GM21423 (cell line): ENCODE measurements at regions not wholly inside any gene's neighbourhood (a gene's known extent, or its start where the extent isn't known, plus 50 kb on each side); places are given as distances from the start of the nearest gene placed in this dataset.

Experiments used
- ATAC-seq: cut with Tn5 transposase; IDR thresholded peaks from one replicate; pipeline ENCODE4 v1.9.1; 2021; ENCODE audit warnings: mild to moderate bottlenecking, moderate library complexity; ENCODE audit not compliant: unreplicated experiment

DNA sequence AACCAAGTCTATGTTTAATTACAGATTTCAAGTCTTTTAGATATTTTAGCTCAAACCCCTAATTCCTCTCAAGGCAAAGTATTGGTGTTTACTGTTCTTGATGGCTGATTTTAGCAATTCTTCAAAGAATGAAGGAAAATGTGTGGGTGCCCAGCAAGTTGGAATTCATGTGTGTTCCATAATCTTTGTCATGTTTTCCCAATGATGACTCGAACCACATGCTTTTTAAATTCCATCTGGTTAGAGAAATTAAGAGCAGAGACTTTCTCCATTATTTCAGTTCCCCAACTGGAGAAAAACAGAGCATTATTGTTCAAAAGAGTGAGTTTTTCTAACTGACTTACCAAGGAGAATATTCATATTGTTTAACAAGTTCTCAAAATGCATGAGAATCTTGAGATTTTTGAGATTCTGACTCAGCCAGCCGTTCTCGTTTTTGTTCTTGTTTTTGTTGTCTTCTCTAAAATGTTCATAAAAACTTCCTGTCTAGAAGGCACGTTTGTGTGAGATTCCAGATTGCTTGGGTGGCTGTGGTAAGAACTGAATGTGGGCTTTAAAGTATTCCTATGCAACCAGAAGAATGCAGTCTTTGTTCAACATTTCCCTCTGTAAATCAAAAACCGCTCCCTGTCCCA is 404.7 kb downstream of the IRS2 start:
- ATAC-seq = no peak

DNA sequence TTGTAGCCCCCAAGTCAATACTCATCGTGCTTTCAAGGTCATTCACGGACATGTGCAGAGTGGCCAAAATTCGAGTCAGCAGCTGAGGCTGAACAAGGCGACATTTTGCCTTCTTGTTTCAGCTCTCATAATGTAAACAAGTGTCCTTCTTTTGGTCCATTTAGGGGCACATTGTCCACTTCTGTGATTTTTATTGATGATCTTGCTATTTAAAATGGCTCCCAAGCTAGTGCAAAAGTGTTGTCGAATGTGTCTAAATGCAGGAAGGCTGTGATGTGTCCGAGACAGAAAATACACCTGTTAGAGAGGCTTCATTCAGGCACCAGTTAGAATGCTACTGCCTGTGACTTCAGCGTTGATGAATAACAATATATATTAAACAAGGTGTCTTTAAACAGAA is 405.9 kb downstream of the IRS2 start:
- ATAC-seq = no peak

DNA sequence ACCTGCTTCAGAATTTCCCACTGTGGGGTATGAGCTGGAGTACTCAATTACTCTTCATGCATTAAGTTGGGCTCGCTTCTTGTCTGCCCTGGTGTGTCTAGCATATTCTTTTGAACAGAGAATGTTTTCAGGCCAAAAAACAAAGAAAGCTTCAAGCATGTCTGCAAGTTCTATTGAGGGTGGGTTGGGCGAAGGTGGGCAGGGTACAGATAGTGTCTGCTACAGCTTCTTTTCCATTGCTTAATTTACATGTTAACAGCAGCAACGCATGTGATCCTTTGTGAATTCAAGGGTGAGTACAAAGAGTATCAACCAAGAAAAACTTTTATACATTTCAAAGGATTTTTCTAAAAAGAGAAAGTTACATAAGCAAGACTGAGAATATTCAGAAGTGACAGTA is 406.5 kb downstream of the IRS2 start:
- ATAC-seq = no peak

DNA sequence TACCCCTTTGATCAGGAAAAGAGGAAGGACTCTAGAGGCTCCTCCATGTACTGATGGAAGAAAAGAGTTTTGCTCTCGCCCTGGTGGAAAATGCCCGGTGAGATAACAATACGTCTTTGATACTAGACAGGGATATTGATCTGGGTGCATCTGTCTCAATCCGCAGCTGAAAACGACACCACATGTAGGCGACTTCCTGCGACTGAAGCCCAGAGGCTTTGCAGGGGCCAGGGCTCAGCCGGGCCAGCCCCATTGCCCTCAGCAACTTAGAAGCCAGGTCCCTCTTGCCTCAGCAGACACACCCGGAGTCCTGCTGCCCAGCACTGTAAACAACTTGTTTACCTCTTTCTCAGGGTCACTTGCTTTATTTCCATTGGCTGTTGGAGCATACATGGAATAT is 409.4 kb downstream of the IRS2 start:
- no peak for ATAC-seq

DNA sequence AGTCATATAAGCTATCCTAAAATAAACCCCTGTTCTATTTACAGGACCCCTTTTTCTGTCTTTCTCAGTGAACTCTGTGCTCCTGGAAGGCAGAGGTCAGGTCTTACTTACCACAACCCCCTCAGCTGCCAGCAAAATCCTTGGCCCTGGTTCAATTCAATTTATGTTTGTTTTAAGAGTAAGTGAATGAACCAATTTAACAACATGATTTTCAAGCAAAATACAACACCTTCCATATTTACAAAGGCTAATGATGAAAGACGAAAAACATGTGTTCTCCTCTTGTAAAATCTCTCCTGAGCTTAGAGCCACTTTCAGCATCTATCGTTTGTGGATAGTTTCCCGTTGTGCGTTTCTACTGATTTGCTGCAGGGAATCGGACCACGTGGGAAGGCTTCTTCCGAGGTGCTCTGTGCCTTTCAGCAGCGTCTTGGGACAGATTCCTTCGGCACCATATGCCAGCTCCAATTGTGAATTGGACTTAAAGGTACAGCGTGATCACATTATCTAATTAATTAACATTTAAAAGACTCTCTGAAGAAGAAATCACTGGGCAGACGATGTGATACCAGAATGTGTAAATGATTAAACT is 411.7 kb downstream of the IRS2 start:
- ATAC-seq = no peak

DNA sequence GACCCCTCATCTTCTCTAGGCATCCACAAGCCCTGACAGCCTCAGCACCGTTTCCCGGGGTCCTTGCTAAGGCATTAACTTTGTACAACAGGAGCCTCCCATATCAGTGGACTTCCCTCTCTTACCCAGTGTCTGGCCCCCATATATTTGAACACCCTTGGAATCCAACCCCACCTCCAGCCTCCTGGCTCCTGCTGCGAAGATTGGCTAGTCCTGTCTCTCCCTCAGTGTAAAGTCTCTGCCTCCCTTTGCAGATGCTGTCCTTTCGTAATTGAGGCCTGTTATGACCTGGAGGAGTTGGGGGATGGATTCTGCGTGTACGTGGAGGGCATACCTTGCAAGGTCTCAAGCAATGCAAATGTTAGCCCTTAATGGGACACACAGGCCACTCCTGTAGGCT is 413.7 kb downstream of the IRS2 start:
- ATAC-seq = no peak

DNA sequence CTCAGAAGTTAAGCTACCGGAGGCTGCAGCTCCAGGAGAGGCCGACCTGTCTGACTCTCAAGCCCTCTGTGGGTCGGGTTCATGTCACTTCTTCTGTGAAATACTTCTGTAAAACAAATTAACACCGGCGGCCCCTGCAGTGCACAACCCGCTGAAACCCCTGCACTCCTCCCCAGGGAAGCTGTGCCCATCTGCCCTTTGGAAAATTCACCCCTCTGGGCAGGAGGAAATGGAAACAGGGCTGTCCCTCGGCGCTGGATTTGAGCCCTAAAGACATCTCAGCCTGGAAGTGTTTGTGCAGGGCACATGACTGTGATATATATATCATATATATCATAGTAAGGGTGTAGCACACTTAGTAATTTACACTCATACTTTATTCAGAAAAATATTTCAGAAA is 415.3 kb downstream of the IRS2 start:
- no peak for ATAC-seq

DNA sequence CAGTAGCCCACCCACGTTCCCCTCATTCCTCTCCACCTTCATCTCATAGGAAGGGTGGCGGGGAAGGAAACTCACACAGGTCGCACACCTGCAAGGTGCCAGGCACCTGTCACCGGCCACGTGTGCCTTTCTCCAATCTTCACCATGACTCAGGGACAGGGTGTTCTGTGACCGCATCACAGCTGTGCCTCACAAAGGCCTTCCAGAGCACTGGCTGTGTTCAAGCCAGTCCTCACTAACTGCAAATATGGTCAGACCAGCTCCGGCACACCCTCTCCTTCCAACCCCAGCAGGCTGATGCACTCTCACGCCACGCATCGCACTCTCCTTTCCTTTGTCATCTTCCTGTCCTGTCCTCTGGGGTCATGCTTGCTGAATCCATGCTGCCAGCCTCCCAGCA is 415.9 kb downstream of the IRS2 start:
- no peak for ATAC-seq

DNA sequence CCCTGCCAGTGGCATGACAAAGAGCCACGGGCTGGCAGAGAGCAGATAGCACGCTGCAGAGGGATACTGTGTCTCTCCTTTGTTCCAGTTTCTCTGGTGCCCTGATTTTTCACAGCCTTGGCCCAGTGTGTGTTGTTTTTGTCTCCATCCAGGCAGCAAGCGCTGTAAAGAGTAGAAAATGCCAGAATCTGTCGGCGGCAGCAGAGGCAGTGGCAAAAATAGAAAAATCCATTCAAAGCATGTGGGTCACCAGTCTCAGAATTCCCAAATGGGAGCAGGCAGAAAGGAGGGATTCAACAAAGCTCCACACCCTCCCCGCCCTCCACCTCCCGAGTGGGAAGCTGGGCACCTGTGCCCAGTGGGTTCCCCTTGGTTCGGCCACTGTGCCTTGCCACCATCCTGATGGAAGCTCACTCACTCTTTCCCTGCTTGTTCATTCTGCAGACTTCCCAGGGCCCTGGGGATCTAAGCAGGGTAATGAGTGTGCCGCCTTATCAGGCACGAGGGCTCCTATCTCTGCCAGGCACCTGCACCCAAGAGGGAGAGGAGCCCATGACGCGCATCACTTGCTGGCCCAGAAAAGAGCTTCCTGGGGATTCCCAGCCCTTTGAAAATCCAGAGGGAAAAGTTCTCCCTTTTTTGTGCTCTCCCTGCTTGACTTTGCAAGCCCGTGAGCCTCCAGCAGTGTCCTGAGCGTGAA is 416.9 kb downstream of the IRS2 start:
- no peak for ATAC-seq

DNA sequence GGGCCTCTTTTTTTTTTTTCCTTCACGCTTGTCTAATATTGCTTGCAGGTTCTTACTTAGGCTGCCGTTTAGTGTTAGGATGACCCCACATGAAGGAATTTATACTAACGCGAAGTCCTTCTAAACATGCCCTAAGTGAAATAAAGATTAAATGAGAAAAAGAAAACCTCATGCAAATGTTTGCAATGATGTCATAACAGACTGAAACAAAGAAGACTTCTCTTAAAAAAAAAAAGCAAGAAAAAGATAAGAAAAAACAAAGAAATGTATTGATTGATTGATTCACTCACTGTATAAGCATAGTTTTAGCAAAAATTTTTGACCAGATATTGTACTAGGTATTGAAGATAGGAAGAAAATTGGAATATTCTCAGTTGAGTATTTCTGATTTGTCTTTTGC is 418.2 kb downstream of the IRS2 start:
- ATAC-seq = no peak

DNA sequence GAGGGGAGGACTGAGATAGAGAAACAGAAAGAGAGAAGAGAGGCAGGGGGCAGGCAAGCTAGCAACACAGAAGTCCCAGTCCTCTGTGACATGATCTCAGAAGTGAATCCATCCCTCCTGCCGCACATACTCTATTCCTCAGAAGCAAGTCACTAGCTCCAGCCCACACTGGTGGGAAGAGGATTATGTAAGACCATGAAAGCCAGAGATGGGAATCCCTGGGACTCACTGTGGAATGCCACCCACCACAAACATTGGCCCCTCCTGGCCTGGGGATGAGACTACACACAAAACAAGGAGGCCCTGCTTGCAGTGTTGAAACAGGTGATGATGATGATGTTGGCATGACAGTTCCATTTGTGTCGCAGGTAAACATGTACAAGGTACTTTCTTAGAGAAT is 419.9 kb downstream of the IRS2 start:
- no peak for ATAC-seq

DNA sequence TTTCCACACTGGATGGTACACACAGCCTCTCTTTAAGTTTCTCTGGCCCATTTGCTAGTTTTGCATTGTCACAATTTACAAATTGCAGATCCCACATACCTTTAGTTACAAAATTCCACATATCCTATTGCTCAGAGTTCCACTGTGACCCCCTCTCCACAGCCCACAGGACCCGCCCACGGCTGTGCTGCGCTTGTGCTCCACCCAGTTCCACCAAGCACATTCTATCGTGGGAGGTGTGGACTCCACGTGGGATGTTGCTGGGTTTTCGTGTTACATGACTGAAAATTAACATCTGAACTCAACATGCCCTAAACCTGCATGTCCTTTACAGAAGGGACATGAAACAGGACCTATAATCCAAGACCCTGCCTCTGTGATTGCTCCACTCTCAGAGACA is 423.0 kb downstream of the IRS2 start:
- ATAC-seq = no peak

DNA sequence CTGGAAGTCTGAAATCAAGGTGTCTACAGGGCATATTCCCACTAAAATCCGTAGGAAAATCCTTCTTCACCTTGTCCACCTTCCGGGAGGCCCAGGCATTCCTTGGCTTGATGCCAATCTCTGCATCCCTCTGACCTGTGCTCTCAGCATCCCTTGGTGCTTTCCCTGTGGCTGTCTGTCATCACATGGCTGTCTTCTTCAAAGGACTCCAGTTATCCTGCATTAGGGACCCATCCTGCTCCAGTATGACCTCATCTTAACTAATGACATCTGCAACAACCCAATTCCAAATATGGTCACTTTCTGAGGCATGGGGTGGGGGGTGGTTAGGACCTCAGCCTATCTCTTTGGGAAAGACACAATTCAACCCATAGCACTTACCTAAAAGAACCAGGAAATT is 423.8 kb downstream of the IRS2 start:
- no peak for ATAC-seq

DNA sequence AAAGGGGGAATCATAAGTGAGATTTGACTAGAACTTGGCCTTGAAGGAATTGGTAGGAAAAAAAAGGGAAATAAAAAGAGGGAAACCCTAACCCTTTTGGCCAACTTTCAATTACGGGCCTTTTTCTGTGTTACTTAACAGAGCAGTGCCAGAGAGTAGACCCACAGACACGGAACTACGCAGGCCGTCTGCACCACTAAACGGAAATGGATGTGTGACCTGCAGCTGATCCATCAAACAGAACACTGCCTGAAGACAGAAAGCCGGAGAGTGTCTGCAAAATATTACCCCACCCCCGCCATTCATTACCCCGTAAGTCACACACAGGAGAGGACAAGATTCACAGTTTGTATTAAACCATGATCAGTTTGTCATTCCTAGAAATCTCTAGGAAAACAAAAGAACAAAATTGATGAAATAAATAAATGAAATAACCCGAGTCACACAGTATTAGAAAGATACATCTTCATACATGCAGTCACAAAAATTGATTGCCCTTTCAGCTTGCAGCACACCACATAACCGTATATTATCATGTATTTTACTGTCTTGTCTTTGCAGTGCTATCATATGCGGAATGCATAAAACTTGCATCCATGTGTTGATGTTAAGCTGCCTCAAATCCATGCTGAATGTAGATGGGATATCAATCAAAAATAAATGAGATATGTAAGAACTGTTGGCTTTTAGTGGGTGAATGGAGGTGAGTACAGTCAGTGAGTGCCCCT is 424.7 kb downstream of the IRS2 start:
- no peak for ATAC-seq

DNA sequence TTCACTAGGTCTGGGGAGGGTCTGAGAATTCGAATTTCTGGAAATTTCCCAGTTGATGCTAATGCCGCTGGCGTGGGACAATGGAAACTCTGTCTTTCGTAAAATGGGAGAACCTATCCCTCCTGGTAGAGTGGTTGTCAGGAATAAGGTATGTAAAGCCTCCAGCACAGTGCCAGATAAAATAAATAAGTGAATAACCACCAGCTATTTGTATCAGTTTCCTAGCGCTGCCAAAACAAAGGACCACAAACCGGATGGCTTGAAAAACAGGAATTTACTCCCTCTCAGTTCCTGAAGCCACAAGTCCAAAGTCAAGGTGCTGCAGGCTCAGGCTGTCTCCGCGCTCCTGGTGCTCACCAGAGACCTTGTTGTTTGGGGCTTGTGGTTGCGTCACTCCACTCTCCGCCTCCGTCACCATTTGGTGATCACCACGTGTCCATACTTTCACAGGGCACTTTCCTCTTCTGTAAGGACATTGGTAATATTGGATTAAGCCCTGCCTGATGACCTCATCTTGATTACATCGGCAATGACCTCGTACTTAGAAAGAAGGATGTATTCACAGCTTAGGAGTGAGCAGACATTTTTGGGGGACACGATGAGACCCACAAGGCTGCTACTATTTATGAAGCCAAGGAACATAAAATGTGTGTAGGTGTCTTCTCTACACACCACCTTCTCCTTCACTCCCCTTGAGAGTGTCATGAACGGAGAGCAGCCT is 428.5 kb downstream of the IRS2 start:
- ATAC-seq = no peak

DNA sequence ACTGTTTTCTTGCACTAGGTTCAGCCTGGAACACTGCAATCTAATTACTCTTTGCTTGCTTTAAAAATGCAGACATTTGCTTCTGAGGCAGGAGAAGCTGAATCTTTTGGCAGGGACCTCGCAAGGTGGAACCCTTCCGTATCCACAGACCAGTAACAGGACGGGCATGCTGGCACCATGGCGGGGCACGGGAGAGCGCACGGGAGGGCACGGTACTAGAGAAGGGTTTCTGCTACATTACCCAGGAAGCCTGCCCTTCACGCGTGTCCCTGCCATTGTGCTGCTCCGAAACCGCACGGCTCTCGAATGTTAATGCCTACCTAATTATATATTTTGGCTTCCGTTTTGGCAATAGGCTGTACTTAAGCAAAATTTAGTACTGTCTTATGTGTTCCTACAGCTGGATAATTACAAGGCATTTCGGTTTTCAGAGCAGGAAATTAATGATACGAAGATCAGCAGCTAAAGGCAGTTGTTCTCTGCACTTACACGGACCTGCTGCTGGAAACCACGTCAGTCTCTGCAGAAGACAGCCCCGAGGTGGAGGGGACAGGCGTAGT is 430.4 kb downstream of the IRS2 start:
- no peak for ATAC-seq

DNA sequence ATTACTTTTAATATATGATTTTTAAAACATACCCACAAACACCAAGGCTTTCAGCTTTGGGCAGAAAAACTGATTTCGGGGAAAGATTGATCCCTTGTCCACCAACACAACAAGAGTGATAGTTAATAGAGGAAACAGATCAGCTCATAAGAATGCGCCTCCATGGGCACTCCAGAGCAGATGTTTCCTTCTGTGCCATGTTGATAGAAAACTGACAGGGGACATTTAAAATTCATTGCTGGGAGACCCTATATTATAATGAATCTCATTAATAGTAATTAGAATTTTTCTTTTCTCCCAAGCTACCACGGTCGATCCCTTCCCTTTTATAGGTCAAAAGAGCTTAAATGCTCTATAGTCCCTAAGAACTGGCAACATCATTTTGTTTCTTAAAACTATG is 431.2 kb downstream of the IRS2 start:
- ATAC-seq = no peak

DNA sequence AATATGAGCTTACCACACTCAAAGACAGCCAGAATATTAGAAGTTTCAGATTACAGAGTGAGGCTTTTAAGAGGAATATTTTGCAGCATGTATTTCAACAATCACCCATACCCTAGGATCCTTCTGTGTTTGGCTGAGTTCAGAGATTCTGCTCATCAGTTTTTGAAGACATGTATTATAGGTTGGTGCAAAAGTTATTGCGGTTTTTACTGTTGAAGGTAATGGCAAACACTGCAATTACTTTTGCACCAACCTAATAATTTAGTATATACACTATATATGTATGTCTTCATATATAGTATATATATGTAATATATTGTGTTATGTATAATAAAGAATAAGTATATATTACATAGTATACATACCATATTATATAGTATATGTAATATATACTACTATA is 435.1 kb downstream of the IRS2 start:
- ATAC-seq = no peak

DNA sequence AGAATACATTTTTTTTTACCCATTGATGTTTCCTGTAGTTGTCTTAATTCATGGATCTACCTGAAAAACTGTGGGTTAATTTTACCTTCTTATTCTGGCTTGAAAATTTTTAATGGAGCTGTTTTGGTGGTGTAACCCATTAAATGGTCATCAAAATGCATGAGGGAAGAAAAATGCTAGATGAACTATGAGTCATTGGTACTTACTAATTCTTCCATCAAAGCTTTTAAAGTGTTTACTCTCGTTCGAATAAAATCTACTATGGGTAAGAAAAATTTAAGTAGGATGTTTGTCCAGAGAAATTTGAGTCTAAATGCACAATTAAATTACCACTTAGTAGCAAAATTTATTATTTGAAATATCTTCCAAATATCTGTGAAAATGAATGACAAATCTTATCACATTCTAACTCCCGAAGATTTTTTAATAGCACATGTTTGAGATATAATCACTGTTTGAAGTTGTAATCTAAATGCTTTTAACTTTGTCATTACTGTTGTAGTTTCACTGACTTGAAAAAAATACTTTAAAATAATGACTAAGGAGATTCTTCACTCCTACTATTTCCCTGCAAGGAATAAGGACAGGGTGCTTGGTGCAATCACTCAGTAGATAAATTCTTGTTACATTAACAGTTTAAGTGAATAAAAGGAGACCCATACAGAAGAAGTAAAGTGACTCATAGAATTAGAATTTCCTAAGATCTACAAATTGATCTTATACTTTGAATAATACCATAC is 437.7 kb downstream of the IRS2 start:
- ATAC-seq = no peak

DNA sequence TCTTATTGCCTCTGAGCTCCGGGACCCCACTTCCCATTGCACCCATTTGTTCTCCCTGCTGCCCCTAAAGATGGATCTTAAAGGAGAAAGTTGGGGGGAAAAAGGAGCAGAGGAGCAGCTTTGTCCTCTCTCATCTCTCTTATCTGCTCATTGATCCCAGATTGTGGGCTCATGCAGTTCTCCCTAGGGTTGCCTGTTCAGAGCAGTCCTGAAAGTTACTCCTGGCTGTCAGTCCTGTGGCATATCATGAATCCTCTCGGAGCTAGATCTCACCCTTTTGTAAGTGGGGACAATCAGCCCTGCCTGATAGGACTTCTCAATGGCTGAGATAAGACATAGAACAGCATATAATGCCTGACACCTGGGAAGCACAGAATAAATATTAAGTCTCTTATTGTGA is 440.3 kb downstream of the IRS2 start:
- no peak for ATAC-seq
